Stimulated activated CD8-positive, alpha-beta memory T cell treated with anti-CD3 and anti-CD28 coated beads, Interleukin-2, amount 100 ng/mL, for 48 hours (primary cell): ENCODE measurements at regions not wholly inside any gene's neighbourhood (a gene's known extent, or its start where the extent isn't known, plus 50 kb on each side); places are given as distances from the start of the nearest gene placed in this dataset.

Source experiments
- DNase-seq, 2 donors: peaks; one replicate each; pipeline ENCODE4 v3.0.0-alpha.2; 2020; ENCODE audit warnings: low read depth in 2 of 2

DNA sequence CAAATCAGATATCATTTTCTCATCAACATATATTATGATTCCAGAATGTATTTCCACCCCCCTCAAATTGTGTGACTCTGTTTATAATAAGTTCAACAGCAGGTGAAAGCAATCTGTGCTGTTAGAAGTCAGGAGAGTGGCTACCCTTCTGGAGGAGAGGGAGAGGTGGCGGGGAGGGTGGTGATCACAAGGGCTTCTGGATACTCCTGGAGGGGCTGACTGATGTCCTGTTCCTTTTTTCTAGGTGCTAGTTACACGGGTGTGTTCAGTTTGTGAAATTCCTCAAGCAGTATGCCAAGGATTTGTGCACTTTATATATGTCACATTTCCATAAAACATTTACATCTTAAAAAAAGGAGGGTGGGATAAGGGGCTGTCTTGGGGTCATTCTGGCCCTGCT is 119.1 kb downstream of the IRF8 start:
- DNase-seq: no peak

DNA sequence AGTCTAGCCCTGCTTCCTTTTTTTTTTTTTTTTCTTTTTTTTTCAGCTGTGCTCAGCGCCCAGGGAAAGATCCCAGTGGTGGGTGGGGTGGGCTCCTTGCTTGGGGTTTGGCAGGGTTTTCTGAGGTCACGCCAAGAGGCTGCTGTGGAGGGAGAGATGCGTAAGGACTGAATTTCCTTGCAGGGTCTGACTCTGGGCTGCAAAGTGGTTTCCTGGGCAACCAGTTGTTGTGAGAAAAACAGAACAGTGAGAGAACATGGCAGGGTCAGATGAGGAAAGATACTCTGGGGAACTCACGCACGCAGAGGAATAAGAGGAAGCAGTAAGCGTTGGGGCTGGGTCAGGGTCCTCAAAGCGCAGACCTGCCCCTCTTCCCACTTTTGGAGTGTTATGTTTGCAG is 119.5 kb downstream of the IRF8 start:
- no peak for DNase-seq

DNA sequence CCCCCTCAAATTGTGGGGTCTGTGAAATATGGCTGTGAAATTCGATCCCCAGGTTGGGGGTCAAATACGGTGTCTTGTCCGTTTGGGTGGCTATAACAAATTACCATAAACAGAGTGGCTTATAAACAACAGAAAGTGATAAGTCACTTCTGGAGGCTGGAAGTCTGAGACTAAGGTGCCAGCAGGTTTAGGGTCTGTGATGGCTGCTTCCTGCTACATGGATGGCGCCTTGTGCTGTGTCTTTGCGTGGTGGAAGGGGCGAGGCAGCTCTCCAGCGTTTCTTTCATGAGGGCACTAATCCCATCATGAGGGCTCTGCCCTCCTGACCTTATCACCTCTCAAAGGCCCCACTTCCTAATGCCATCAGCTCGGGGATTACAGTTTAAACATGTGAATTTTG is 120.0 kb downstream of the IRF8 start:
- DNase-seq: no peak

DNA sequence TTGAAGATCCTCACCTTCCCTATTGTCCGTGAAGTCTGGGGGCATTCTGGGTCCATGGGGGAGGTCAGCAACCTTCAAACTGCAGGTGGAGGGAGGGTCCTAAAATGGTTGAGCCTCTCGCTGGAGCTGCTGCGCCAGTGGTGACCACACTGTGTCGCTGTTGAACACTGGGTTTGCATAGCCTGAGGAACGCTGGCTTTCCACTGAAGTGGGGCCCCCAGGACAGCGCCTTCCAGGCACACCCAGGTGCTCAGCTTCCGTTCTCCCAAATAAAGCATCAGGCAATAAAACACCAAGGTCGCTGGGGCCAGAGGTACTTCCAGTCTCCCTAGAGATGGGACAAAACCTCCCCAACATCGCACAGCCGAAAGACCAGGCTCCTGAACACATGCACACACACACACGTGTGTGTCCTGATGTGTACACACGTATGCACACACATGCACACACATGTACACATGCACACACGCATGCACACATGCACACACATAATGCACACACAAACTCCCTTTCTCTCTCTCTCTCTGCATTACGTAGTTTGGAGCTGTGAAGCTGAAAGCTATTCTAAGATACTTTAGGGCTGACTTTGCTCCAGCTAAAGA is 120.6 kb downstream of the IRF8 start:
- DNase-seq: no peak

DNA sequence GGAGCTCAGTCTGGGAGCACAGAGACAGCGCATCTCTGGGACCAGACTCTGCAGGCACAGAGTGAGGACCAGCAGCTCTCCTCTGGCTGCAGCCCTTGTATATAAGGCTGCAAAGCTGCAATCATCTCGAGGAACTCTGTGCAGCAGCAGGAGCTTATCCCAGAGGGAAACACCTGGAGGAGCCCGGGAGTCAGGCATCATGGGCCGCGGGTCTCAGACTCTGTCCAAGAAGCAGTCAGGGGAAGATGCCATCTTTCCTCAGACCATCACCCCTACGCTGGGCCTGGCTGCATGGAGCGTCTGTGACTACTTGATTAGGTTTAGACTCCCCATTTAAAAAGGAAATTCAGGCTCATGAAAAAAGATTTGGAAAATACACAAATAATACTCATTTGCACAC is 122.0 kb downstream of the IRF8 start:
- no peak for DNase-seq

DNA sequence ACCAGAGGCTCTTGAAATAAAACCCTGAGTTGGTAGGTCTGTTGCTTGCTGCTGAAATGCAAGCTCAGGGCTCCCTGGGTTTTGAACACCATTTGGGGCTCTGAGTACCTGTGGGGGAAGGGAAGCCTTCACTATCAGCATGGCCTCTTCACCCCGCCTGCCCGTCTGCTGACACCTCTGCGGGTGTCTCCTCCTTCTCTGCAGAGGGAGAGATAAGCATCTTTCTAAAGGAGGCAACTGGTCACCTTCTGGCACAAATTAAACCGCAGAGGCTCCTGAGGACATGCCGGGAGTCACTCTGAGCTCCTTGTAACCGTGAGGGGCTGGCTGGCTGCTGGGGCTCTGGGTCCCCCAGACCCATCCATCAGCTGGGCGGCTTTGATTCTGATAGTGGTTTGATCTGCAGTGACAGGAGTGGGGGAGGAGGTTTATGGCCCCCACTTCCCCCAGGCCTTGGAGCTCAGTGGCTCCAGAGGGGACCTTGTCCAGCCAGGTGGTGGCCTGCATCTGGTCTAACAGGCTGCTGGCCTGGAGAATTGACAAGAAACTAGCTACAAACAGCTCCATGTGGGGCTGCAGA is 123.5 kb downstream of the IRF8 start:
- no peak for DNase-seq

DNA sequence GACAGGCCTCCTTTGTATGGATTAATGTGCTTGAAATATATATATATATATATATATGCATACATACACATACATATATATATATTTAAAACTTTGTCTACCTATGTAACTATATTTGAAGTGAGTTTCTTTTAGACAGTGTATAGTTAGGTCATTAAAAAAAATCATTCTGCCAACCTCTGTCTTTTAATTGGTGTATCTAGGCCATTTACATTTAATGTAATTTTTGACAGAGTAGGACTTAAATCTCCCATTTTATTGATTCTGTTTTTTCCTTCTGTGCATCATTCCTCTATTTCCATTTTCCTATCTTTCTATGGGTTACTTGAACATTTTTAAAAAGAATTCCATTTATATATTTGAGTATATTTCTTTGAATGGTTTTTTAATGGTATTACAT is 125.2 kb downstream of the IRF8 start:
- DNase-seq: no peak

DNA sequence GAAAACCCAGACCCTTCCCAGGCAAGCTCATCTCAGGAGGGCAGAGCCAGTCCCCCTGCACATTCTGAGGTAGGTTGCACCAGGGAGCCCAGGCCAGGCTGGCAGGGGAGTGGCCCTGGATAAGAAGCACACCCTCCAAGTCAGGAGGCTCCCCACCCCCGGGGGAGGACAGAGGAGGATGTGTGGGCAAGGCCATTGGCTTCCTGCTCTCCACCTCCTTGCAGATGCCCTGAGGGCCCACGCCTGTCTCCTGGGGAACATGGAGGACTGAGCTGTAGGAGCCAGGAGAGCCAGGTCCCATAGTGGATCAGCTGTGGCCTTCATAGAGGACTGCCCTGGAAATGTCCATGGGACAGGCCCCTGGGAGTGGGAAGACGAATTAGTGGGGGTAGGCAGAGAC is 126.7 kb downstream of the IRF8 start:
- DNase-seq: no peak

DNA sequence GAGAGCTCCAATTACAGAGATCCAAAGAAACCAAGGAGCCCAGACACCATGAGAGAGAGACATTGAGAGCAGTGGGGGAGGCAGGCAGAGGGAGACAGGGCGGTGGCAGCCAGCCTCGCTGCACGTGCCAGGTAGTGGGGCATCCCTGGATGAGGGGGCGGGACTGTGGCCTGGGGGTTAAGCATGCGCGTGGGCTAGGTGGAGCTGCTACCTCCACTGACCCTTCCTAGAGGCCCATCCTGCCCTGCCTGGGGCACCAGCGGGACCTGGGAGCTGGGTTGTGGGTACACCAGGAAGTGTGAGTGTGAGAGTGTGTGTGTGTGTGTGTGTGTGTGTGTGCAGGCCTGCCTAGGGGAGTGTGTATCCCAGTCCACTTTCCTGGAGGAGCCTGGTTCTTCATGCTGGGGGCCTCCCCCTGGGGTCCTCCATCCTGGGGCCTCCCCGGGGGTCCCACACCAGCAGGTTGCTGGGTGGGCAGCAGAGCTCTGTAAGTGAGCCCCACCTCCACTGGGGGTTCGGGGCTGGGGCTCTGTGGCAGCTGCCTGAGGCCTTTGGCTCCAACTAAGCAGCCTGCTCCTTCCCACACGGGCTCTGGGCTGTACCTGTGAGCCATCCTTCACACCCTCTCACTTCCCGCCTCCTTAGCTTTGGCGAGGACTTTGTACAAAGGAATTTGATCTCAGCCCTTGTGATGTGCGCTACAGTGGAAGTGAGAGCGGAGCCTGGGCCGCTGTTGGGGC is 127.4 kb downstream of the IRF8 start:
- no peak for DNase-seq

DNA sequence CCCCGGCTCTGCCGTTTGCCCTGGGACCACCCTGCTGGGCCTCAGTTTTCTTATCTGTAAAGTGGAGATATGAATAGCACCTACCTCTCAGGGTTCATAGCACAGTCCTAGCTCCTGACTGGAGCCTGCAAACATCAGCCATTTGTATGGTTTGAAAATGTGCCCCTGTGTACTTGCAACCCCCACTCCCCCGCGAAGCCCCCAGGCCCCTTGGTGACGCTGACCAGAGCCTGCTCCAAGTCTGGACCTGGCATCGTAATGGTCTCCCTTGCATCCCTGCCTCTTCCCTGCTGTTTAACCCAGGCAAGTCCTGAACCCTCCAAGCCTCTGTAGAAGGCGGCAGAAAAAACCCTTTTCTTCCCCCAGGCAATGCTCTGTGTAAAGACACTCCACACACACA is 128.0 kb downstream of the IRF8 start:
- no peak for DNase-seq

DNA sequence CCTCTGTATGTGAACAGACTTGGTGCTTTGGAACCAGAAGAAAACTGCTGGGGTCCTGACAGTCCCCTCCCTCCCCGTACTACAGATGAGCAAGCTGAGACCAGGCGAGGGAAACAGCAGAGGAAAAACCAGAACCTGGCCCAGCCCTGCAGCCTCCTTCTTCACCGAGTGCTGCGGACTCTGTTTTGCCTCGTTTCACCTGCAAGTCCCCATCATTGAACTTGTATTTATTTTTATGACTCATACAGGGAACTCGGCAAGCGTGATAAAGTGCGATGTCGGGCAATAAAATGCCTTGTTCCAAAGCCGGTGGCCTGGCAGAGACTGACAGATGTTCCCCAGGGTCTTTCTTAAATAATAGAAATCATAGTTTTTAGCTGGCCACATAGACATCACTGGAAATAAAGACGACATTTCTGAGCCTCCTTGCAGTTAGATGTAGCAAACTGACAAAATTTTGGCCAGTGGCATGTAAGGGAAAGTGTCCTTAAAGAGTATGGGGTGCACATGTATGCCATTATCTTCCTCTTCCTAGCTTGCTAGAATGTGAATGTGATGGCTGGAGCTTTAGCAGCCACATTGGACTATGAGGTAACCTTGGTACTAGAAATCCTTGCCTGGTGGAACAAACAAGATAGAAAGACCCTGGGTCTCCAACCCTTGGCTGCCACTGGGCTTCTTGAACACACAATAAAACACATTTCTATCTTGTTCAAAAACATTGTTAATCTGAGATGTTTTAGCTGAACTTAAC is 128.6 kb downstream of the IRF8 start:
- no peak for DNase-seq

DNA sequence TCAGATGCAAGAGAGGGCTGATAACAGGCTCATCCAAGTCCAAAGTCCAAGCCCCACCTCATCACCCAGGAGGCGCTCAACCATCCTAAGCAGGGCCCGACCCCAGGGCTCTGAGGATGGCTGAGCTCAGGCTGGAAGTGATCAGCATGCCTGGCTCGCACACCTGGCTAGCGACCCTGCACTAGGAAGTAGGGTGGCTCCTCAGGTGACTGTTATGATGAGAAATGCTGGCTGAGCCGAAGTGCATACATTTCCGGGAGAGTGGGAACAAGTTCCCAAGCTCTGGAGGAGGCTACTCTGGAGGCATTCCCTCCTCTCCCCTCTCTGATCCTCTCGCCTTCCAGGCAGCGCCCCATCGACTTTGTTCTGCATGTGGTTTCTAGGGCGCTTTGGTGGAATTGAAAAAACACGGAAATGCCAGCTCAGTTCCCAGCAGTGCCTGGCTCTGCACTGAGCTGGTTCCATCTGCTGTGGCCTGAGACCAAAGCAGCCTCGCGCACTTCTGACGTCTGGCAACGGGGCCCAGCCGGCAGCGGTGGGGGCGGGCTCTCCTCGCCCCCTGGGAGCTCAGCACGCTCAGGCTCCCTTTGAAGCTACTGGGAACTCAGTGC is 130.3 kb downstream of the IRF8 start:
- DNase-seq: no peak

DNA sequence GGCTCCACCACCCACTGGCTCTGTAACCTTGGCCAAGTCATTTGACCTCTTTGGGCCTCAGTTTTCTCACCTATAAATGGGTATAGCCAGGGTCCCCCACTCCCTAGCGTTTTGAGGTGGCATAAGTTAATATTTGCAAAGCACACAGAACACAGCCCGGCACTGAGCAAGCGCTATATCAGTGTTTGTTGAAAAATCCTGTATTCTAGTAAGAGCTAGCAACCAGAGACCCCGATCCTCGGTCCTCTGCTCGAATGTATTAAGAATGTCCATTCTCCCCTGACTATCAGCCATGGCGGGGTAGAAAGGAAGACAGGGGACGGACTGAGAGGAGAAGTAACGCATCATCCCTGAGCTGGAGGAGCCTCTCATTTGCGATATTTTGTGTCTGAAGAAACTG is 131.2 kb downstream of the IRF8 start:
- DNase-seq: no peak

DNA sequence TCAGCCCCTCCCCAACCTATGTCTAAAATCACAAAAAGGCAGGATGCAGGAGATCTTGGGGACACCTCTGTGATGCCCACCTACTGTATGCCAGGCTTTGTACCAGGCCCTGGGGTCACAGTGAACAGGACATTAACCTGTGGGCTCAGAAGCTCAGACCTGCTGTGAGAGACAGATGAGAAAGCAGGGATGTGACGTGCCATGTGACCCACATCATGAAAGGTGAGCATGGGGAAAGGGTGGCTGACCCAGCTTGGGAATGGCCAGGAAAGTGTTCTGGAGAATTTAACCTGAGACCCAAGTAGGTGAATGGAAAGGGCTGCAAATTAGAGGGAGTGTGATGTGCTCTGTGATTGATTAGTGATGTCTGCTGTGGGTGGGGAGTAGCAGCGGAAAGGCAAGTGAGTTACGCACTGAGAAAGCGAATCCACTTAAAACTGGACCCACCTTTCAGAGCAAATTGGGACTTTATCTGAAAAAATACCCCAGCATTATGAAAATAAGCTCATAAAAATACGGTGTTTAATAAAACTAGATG is 132.2 kb downstream of the IRF8 start:
- no peak for DNase-seq

DNA sequence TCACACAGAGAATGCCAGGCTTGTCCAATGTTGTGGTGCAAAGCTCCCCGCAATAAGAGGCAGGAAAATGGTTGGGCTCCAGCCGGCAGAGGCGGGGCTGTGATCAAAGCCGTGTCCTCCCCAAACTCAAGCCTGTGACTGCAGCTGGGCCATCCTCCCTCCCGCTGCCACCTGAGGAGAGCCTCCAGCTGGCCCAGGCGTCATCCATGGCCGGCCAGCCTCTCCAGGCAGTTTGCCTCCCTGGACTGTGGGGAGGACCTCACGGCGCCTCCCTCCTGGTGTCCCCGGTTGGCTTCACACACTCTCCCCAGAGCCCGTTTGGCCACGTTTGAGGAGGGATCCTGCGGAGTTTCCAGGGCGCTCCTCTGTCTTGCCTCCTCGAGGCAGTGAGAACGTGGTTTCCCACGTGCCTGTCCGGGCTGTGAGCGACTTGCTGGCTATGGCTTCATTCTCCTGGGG is 134.1 kb downstream of the IRF8 start:
- DNase-seq: no peak

DNA sequence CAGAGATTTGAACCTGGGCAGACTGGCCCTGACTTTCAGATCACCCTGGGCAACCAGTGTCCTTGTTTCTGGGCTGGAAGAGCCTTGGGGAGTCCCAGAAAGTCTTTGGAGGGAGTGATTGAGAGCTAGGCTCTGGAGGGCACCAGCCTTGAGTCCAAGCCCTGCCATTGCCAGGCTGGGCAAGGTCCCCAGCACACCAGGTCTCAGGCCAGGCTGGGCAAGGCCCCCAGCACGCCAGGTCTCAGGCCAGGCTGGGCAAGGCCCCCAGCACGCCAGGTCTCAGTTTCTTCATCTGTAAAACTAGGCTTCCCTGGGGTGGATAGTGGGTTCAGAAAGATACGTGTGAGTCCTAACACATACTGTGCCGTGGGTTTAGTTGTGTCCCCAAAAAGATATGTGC is 135.0 kb downstream of the IRF8 start:
- no peak for DNase-seq

DNA sequence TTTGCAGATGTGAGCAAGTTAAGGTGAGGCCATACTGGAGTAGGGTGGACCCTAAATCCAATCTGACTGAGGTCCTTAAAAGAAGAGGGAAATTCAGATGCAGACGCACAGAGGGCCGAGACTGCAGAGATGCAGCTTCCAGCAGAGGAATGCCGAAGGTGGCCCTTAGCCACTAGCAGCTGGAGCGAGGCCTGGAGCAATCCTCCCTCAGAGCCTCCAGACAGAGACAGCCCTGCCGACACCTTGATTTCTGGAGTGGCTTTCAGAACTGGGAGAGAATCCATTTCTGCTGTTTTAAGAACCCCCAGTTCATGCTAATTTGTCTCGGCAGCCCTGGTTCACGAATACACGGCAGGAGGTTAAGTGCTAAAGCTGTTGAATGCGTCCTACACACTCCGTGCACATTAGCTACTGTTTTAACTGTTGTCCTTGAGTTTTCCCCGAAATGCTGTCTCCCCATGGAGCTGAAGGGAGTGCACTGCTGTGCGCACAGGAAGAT is 135.5 kb downstream of the IRF8 start:
- no peak for DNase-seq

DNA sequence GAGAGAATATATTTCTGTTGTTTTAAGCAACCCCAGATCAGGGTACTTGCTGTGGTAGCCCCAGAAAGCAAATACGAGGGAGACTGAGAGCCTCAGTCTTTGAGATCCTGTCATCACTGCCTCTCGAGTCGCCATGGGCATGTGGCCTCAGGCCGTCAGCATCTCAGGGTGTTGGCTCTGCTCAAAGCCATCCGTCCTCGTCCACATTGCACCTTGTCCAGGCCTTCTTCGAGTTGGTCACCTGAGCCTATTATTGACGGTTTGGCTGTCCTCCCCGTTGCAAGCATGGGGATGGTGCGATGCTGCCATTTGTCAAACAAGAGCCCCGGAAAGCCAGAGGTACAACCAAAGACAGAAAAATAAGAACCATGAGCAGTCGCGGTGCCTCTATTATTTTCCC is 136.9 kb downstream of the IRF8 start:
- DNase-seq: no peak

DNA sequence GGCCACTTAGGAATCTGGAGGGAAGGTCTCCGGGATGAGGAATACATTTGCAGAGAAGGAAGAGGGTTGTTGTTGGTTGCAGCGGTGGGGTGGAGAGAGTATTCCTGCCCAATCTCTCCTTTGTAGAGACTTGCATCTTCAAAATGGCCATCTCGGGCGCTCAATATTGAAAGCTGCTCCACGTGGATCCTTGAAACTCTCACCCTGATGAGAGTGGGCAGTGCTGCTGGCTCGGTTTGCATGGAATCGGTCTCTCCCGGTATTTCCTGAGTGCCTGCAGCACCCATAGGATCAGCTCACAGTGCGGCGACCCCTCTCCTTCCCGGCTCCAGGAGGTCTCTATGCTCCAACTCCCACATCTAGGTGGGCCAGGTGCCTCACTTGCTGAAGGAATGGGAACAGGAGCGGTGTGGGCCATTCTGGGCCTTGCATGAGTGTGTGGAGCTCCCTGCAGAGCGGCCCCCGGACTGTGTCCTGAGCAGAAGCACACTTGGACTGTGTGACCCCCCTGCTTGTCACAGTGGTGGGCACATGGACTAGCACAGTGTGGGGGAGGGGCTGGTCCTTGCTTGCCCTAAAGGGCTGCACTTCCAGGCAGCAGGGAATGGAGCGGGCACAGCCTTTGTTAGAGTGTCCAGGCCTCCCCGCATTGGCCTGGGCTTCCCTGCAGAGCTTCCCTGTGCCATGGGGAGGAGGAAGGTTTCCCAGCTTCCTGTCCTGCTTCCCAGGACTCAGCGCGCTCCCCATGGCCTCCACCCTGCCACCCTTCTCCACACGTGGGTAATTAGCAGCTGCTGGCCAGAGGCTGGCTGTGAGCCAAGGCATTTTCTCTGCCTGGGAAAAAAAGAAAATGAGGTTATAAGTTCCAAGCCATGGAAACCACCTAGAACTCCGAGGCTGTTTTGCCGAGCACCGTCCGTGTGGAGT is 139.3 kb downstream of the IRF8 start:
- no peak for DNase-seq

DNA sequence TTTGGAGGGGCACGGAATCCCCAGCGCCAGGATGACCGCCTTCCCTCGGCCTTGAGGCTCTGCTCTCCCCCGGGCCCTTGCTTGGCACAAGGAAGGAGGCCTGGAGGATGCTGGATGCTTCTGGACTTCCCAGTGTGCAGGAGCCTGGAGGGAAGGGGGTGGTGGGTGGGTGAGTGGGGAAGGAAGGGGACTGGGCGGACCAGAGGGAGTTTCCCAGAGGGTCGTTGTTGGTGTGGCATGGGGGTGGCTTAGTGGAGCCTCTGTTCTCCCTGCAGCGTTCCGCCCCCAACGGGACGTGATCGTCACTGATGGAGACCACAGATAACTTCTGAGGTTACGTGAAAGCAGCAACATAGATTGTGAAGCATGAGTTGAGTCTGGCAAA is 140.0 kb downstream of the IRF8 start:
- peak in 1 of 2 donors; percentile 17 for DNase-seq

DNA sequence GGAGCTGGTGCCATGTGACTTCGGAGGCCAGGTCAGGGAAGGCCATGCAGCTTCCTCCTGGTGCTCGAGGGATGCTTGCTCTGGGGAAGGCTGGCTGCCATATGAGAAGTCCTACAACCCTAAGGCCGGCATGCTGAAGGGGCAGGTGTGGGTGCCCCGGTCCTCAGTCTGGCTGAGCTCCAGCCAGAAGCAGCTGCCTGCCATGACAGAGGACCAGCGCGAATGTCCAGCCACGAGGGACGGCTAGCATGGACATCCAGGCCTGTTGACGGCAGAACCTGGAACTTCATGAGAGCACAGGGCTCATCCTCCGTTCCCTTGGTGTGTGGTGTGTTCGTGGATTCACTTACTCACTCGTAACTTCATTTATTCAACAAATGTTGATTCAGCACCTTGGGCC is 140.6 kb downstream of the IRF8 start:
- no peak for DNase-seq
